GM23248 (cell line): ENCODE measurements at regions not wholly inside any gene's neighbourhood (a gene's known extent, or its start where the extent isn't known, plus 50 kb on each side); places are given as distances from the start of the nearest gene placed in this dataset.
A peak's percentile ranks its signal among the peaks of the same experiment; 100 is the strongest.

Experiments
- DNase-seq: peaks from one replicate; pipeline ENCODE4 v3.0.0-alpha.2; 2015
- H2AFZ ChIP-seq: fragments of 200-600 bp; sonication (generic); 2 replicates; pipeline ENCODE4 v1.6.1; 2016; ENCODE audit warnings: antibody characterized with exemption
- H3F3A ChIP-seq: fragments of 200-600 bp; sonication (generic); 2 replicates; pipeline ENCODE4 v1.6.1; 2016; ENCODE audit warnings: mild to moderate bottlenecking, antibody characterized with exemption, mixed run types; ENCODE audit not compliant: insufficient read depth
- H3K27ac ChIP-seq: fragments of 200-600 bp; sonication (generic); 2 replicates; pipeline ENCODE4 v1.5.1; 2016; ENCODE audit warnings: mild to moderate bottlenecking
- H3K27me3 ChIP-seq: fragments of 200-600 bp; sonication (generic); replicated peaks from 2 replicates; pipeline ENCODE4 v1.6.1; 2016; ENCODE audit warnings: mild to moderate bottlenecking; ENCODE audit not compliant: insufficient read depth
- H3K36me3 ChIP-seq: fragments of 200-600 bp; sonication (generic); 2 replicates; pipeline ENCODE4 v1.6.1; 2016; ENCODE audit warnings: low read depth, mild to moderate bottlenecking
- H3K4me1 ChIP-seq: fragments of 200-600 bp; sonication (generic); 2 replicates; pipeline ENCODE4 v1.6.1; 2016; ENCODE audit warnings: mild to moderate bottlenecking; ENCODE audit not compliant: insufficient read depth
- H3K4me2 ChIP-seq: fragments of 200-600 bp; sonication (generic); one replicate; pipeline ENCODE4 v1.6.1; 2016; ENCODE audit warnings: mild to moderate bottlenecking; ENCODE audit not compliant: unreplicated experiment
- H3K4me3 ChIP-seq: fragments of 200-600 bp; sonication (generic); 2 replicates; pipeline ENCODE4 v1.5.1; 2016; ENCODE audit warnings: mild to moderate bottlenecking
- H3K79me2 ChIP-seq: fragments of 200-600 bp; sonication (generic); 2 replicates; pipeline ENCODE4 v1.6.1; 2016; ENCODE audit warnings: mild to moderate bottlenecking; ENCODE audit not compliant: insufficient read depth
- H3K9ac ChIP-seq: fragments of 200-600 bp; sonication (generic); 2 replicates; pipeline ENCODE4 v1.6.1; 2016; ENCODE audit warnings: mild to moderate bottlenecking
- H3K9me2 ChIP-seq: fragments of 200-600 bp; sonication (generic); 2 replicates; pipeline ENCODE4 v1.6.1; 2016; ENCODE audit warnings: mixed run types, mild to moderate bottlenecking, moderate library complexity; ENCODE audit not compliant: insufficient read depth
- H3K9me3 ChIP-seq: fragments of 200-600 bp; sonication (generic); one replicate; pipeline ENCODE4 v1.6.1; 2017; ENCODE audit warnings: low read depth
- H4K20me1 ChIP-seq: fragments of 200-600 bp; sonication (generic); 2 replicates; pipeline ENCODE4 v1.6.0; 2016; ENCODE audit not compliant: insufficient read depth
- EZH2 ChIP-seq: fragments of 200-600 bp; sonication (generic); IDR thresholded peaks from 2 replicates; pipeline ENCODE4 v1.6.1; 2018; ENCODE audit warnings: antibody characterized with exemption, mild to moderate bottlenecking; ENCODE audit not compliant: insufficient read depth, poor library complexity, severe bottlenecking
- EZH2phosphoT487 ChIP-seq: fragments of 200-600 bp; sonication (generic); IDR thresholded peaks from 2 replicates; pipeline ENCODE4 v1.6.1; 2018; ENCODE audit warnings: antibody characterized with exemption, moderate library complexity, mild to moderate bottlenecking, low read depth; ENCODE audit not compliant: insufficient read depth
- WGBS, 2 experiments: methylation state at CpG; one replicate each; pipeline ENCODE4 v1.1.6; 2015 to 2017; ENCODE audit warnings: low lambda C conversion rate in 2 of 2, low coverage in 1 of 2; ENCODE audit errors: missing lambda C conversion rate in 2 of 2; 5-methylcytosine and 5-hydroxymethylcytosine counted together
- in situ Hi-C: fragments of 300-500 bp; cut with MboI; formaldehyde crosslinking; loops from 2 replicates; pipeline ENCODE4 v1.15.0; 2020

DNA sequence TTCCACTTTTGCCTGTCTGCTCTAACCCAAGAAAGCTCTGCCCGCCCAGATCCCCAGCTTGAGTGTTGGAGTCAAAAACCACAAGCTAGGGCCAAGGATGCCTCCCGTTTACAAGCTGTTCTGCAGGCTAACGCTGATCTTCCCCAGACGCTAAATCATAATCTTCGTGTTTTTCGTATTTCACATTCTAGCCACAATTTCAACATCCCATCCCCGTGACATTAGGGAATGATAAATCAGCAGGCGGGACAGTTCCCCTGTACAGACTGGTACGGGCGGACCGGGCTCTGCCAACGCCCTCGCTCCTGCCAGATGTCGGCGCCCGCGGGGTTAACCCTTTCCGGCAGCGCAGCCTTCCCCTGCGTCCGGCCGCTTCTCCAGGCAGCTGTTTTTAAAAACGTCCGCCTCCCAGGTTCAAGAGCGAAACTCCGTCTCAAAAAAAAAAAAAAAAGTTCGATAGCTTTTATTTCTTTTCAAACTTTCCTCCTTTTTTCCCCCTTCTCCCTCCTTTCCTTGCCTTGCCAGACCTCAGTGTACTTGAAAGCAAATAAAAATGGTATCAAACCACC is 81.0 kb upstream of the BNC1 start:
- in situ Hi-C loops = no loop called here
- 1% methylated on average over 27 of the region's 27 CpGs for WGBS, 2 experiments
- Histone ChIP-seq H3K4me2 (peak overlapping the region; percentile 84), H3K27ac (peak overlapping the region; percentile 45), H3K9me3 (no peaks in the 10 kb centered on the region), H3K79me2 (no peaks in the 10 kb centered on the region), H3K9ac (peak overlapping the region; percentile 59), H3K4me1 (peaks cover 7% of the 10 kb centered on the region), H3K9me2 (no peaks in the 10 kb centered on the region), H2AFZ (peak overlapping the region; percentile 73), H3F3A (peaks cover 9% of the 10 kb centered on the region), H3K36me3 (no peaks in the 10 kb centered on the region), H3K4me3 (peak overlapping the region; percentile 74), H3K27me3 (no peaks in the 10 kb centered on the region), H4K20me1 (no peaks in the 10 kb centered on the region)
- peak; percentile 84 for DNase-seq
- no peak for TF ChIP-seq EZH2phosphoT487
- TF ChIP-seq EZH2 = no peak

DNA sequence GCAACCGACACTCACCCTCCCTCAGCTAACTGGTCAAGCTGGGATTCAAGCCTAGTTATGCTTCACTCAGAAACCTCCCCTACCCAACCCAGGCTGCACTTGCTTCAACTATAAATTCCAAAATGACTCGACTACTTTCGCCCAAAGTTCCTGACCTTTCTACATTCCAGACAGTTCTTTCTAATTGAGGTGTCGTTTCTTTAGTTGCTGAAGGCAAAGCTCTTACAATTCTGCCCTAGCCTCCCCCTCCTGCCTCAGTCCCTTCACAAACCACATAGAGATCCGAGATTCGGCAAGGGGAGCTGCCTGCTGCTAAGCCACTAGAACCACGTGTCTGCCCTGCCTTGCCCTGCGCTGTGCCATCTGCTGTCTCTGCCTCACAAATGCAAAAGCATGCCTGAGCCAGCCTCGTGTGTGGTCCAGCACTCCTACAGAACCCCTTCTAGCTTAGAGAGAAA is 74.7 kb upstream of the SH3GL3 start:
- 8 to 9% methylated on average over 9 of the region's 9 CpGs for WGBS, 2 experiments
- Histone ChIP-seq H3K9me2 (no peaks in the 10 kb centered on the region), H3K27me3 (peaks cover 11% of the 10 kb centered on the region; the same call in 1 of the 2 replicates), H3K4me2 (peak overlapping the region; percentile 49), H3K36me3 (no peaks in the 10 kb centered on the region), H3K4me1 (0 out of 2 replicates have a peak, but pooled peaks cover 8% of the 10 kb centered on the region), H3K79me2 (no peaks in the 10 kb centered on the region), H3K27ac (no peak overlapping the region), H3K9me3 (no peaks in the 10 kb centered on the region), H3K4me3 (peak overlapping the region; percentile 14; the same call in 1 of the 2 replicates), H4K20me1 (no peaks in the 10 kb centered on the region), H2AFZ (peak overlapping the region; percentile 60), H3F3A (0 out of 2 replicates have a peak, but pooled peaks cover 5% of the 10 kb centered on the region), H3K9ac (no peak overlapping the region)
- peak; percentile 51 for DNase-seq
- TF ChIP-seq EZH2 = no peak
- no peak for TF ChIP-seq EZH2phosphoT487
- in situ Hi-C loops = no loop called here

DNA sequence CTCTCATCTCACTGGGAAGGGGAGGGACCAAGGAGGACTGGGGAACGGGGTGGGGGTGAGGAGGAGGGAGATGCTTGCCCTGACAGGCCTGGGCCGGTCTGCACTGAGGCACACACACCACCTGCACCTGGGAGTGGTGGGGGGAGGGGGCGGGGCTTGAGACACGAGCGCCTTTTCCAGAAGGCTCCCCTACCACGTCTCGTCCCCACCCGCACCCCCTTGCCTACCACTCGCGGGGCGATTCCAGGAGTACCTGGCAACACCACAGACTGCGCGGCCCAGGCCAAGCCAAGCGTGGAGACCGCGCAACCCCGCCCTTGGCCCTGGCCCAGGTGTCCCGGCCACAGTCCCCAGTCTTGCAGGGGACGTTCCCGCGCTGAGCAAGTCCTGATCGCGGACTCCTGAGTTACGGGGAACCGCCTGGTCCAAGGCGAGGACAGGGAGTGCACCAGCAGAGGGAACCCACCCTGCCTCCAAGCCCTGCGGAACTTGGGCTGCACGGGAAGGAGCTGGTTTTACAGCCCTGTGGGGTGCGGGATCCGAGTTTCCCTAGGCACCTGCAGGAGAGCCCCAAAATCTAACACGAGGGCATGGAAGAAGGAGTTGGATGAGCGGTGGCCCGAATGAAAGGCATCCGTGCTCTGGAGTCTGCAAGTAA is 68.1 kb upstream of the SH3GL3 start:
- in situ Hi-C loops = no loop called here
- Histone ChIP-seq H3K36me3 (no peaks in the 10 kb centered on the region), H3K4me1 (peaks cover 19% of the 10 kb centered on the region), H3K27ac (no peak overlapping the region), H3K4me3 (peak overlapping the region; percentile 47; the same call in 1 of the 2 replicates), H3K79me2 (no peaks in the 10 kb centered on the region), H3K9me2 (no peaks in the 10 kb centered on the region), H2AFZ (peak overlapping the region; percentile 52), H3K4me2 (peak overlapping the region; percentile 65), H3K9ac (0 out of 2 replicates have a peak overlapping the region, but pooled peaks have one; percentile 13), H4K20me1 (no peaks in the 10 kb centered on the region), H3K27me3 (0 out of 2 replicates have a peak, but pooled peaks cover 2% of the 10 kb centered on the region), H3F3A (peaks cover 6% of the 10 kb centered on the region; the same call in 1 of the 2 replicates), H3K9me3 (no peaks in the 10 kb centered on the region)
- WGBS, 2 experiments = 3 to 6% methylated on average over 24 to 29 of the region's 34 CpGs
- TF ChIP-seq EZH2phosphoT487 (no peak), EZH2 (no peak)
- DNase-seq = no peak

DNA sequence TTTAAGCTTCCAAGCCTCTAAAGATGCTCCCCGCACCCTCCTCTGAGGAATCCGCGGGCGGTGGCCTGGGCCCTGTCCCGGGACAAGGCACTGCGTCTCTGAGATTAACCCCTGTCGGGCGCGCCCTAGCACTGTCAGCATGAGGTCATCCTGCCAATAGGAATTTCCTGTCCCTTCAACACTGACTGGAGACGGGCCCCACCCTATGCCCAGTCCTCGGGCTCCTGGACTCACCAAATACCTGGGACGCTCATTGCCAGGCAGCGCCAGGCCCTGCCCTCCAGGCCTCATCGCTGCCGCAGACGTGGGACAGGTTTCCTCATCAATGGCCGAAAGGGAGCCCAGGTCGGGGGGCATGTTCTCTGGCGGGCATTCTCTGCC is 67.6 kb upstream of the SH3GL3 start:
- no peak overlapping the region; the same call in 1 of the 2 replicates for H3K27ac ChIP-seq
- H3K27me3 ChIP-seq = no peaks in the 10 kb centered on the region
- H3K36me3 ChIP-seq = no peaks in the 10 kb centered on the region
- WGBS, 2 experiments = 13 to 16% methylated on average over 17 to 19 of the region's 19 CpGs
- peaks cover 6% of the 10 kb centered on the region; the same call in 1 of the 2 replicates for H3F3A ChIP-seq
- no peak for TF ChIP-seq EZH2
- TF ChIP-seq EZH2phosphoT487 = no peak
- H4K20me1 ChIP-seq = no peaks in the 10 kb centered on the region
- peak overlapping the region; percentile 52 for H2AFZ ChIP-seq
- H3K4me1 ChIP-seq = peaks cover 19% of the 10 kb centered on the region
- peak overlapping the region; percentile 65 for H3K4me2 ChIP-seq
- in situ Hi-C loops = no loop called here
- H3K9me3 ChIP-seq = no peaks in the 10 kb centered on the region
- H3K9me2 ChIP-seq = no peaks in the 10 kb centered on the region
- DNase-seq = peak; percentile 76
- H3K9ac ChIP-seq = no peak overlapping the region
- H3K79me2 ChIP-seq = no peaks in the 10 kb centered on the region
- peak overlapping the region; percentile 47; the same call in 1 of the 2 replicates for H3K4me3 ChIP-seq
